Smooth muscle cell (in vitro differentiated cells): ENCODE measurements at regions not wholly inside any gene's neighbourhood (a gene's known extent, or its start where the extent isn't known, plus 50 kb on each side); places are given as distances from the start of the nearest gene placed in this dataset.

ENCODE experiments used
- DNase-seq: peaks from one replicate; lab custom pipeline; 2025; ENCODE audit not compliant: unreplicated experiment; lab: John Stamatoyannopoulos, UW
- H2AFZ ChIP-seq: fragments of 200-600 bp; sonication (generic); 2 replicates; pipeline ENCODE4 v1.6.0; 2016; ENCODE audit warnings: antibody characterized with exemption, low read depth, mild to moderate bottlenecking
- H3F3A ChIP-seq: fragments of 200-600 bp; sonication (generic); 2 replicates; pipeline ENCODE4 v1.6.0; 2017; ENCODE audit warnings: antibody characterized with exemption, low read depth
- H3K27ac ChIP-seq: fragments of 200-600 bp; sonication (generic); 2 replicates; pipeline ENCODE4 v1.5.1; 2016; ENCODE audit warnings: low read depth, mild to moderate bottlenecking
- H3K27me3 ChIP-seq: fragments of 200-600 bp; sonication (generic); 2 replicates; pipeline ENCODE4 v1.6.1; 2016; ENCODE audit warnings: low read depth, mild to moderate bottlenecking
- H3K36me3 ChIP-seq: fragments of 200-600 bp; sonication (generic); 2 replicates; pipeline ENCODE4 v1.5.1; 2016; ENCODE audit warnings: low read depth
- H3K4me1 ChIP-seq: fragments of 200-600 bp; sonication (generic); 2 replicates; pipeline ENCODE4 v1.5.1; 2016; ENCODE audit warnings: low read depth
- H3K4me2 ChIP-seq: fragments of 200-600 bp; sonication (generic); 2 replicates; pipeline ENCODE4 v1.6.0; 2016; ENCODE audit warnings: mild to moderate bottlenecking
- H3K4me3 ChIP-seq: fragments of 200-600 bp; sonication (generic); 2 replicates; pipeline ENCODE4 v1.5.1; 2016; ENCODE audit warnings: mild to moderate bottlenecking
- H3K79me2 ChIP-seq: fragments of 200-600 bp; sonication (generic); 2 replicates; pipeline ENCODE4 v1.6.0; 2016; ENCODE audit warnings: low read depth, mild to moderate bottlenecking
- H3K9ac ChIP-seq: fragments of 200-600 bp; sonication (generic); 2 replicates; pipeline ENCODE4 v1.6.0; 2016; ENCODE audit warnings: low read depth
- H3K9me3 ChIP-seq: fragments of 200-600 bp; sonication (generic); replicated peaks from 2 replicates; pipeline ENCODE4 v1.5.1; 2016; ENCODE audit warnings: low read depth
- H4K20me1 ChIP-seq: fragments of 200-600 bp; sonication (generic); 2 replicates; pipeline ENCODE4 v1.6.0; 2016; ENCODE audit warnings: low read depth
- WGBS: methylation state at CpG from one replicate; pipeline ENCODE4 v1.1.7; 2016; ENCODE audit warnings: low lambda C conversion rate; 5-methylcytosine and 5-hydroxymethylcytosine counted together
- TF ChIP-seq, protein P1 (sequence below): fragments of 200-600 bp; sonication (generic); IDR thresholded peaks from 2 replicates; pipeline ENCODE4 v1.5.1; 2017; ENCODE audit warnings: borderline replicate concordance, mild to moderate bottlenecking, antibody characterized with exemption; ENCODE audit not compliant: insufficient read depth, poor library complexity, severe bottlenecking

DNA sequence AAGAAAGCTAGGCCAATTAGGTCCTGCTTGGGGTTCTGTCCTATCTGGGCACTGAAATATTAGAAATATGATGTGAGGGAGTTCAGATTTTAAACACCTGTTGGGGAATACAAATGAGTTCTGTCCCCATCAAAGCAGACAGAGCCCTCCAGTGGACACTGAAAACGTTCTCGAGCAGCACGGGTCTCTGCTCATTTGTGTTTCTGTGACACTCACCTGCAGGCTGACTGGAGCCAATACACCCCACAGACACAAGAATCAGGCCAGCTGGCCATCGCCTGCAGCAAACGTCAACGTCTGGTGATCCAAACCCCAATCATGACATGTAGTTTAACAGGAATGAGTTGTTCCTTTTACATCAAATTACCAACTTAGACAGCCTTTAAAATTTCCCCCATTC is 493.4 kb upstream of the TMEM132C start:
- TF ChIP-seq, protein P1, sequence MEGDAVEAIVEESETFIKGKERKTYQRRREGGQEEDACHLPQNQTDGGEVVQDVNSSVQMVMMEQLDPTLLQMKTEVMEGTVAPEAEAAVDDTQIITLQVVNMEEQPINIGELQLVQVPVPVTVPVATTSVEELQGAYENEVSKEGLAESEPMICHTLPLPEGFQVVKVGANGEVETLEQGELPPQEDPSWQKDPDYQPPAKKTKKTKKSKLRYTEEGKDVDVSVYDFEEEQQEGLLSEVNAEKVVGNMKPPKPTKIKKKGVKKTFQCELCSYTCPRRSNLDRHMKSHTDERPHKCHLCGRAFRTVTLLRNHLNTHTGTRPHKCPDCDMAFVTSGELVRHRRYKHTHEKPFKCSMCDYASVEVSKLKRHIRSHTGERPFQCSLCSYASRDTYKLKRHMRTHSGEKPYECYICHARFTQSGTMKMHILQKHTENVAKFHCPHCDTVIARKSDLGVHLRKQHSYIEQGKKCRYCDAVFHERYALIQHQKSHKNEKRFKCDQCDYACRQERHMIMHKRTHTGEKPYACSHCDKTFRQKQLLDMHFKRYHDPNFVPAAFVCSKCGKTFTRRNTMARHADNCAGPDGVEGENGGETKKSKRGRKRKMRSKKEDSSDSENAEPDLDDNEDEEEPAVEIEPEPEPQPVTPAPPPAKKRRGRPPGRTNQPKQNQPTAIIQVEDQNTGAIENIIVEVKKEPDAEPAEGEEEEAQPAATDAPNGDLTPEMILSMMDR: no peak
- Histone ChIP-seq H3K4me2 (no peak overlapping the region), H3K27me3 (peaks cover 14% of the 10 kb centered on the region), H3K79me2 (no peaks in the 10 kb centered on the region), H3F3A (no peaks in the 10 kb centered on the region), H3K27ac (no peak overlapping the region), H2AFZ (no peak overlapping the region), H3K4me1 (no peaks in the 10 kb centered on the region), H4K20me1 (no peaks in the 10 kb centered on the region), H3K4me3 (no peak overlapping the region), H3K36me3 (no peaks in the 10 kb centered on the region), H3K9me3 (no peaks in the 10 kb centered on the region), H3K9ac (no peak overlapping the region)
- no peak for DNase-seq
- 34% methylated on average over 6 of the region's 6 CpGs for WGBS

- Histone ChIP-seq H3K9me3 (no peaks in the 10 kb centered on the region), H3F3A (no peaks in the 10 kb centered on the region), H2AFZ (no peak overlapping the region), H3K27me3 (peaks cover 14% of the 10 kb centered on the region), H3K27ac (no peak overlapping the region), H3K9ac (no peak overlapping the region), H3K4me2 (no peak overlapping the region), H4K20me1 (no peaks in the 10 kb centered on the region), H3K36me3 (no peaks in the 10 kb centered on the region), H3K79me2 (no peaks in the 10 kb centered on the region), H3K4me3 (no peak overlapping the region), H3K4me1 (no peaks in the 10 kb centered on the region)
- DNase-seq: no peak
- WGBS: 71% methylated on average over 5 of the region's 5 CpGs
- TF ChIP-seq, protein P1: no peak
These were observed 492.1 kb upstream of the TMEM132C start for GRCh38 chr12:127774828-127775227.

DNA sequence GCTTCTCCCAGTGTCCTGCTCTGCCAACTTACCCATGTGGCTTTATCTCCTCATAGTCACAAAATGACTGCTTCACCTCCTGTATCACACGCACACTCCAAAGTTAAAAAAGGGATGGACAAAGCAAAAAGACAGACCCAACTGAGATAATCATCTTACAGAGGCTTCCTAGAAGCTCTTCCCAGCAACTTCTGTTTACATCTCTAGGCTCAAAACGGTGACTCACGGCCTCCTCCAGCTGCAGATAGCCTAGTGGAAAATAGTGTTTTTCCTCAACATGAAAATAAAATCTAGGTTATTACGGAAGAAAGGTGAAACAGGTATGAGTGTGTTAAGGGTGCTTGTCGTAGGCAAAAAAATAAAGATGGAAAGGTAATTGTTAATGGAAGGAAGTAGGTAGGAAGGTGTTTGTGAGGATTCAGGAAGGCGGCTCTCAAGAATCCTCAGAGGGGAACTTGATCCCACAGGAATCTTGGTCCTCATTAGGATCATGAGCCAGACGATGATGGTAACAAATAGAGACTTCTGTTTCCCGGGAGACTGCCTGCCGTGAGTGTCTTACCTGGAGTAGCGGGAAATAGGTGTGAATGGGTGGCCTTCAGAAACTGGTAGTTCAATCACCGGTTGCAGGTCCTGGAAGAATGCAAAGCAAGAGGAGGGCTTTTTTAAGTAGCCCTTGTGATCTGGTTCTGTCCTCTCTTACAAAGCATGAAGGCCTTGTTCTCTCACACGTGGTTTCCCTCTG is 487.5 kb upstream of the TMEM132C start:
- Histone ChIP-seq H3K4me1 (no peaks in the 10 kb centered on the region), H3K27me3 (no peaks in the 10 kb centered on the region), H2AFZ (no peak overlapping the region), H4K20me1 (no peaks in the 10 kb centered on the region), H3F3A (no peaks in the 10 kb centered on the region), H3K27ac (no peak overlapping the region), H3K79me2 (no peaks in the 10 kb centered on the region), H3K4me3 (no peak overlapping the region), H3K9me3 (no peaks in the 10 kb centered on the region), H3K4me2 (no peak overlapping the region), H3K9ac (no peak overlapping the region), H3K36me3 (no peaks in the 10 kb centered on the region)
- WGBS: 53% methylated on average over 12 of the region's 12 CpGs
- TF ChIP-seq, protein P1: no peak
- DNase-seq: no peak

- Histone ChIP-seq H3K9me3 (no peaks in the 10 kb centered on the region), H3K4me3 (no peak overlapping the region), H3K79me2 (no peaks in the 10 kb centered on the region), H3K36me3 (no peaks in the 10 kb centered on the region), H3K27ac (no peak overlapping the region), H3K4me2 (no peak overlapping the region), H3K9ac (no peak overlapping the region), H3K27me3 (no peaks in the 10 kb centered on the region), H3K4me1 (no peaks in the 10 kb centered on the region), H2AFZ (no peak overlapping the region), H3F3A (no peaks in the 10 kb centered on the region), H4K20me1 (no peaks in the 10 kb centered on the region)
- TF ChIP-seq, protein P1: no peak
- WGBS: 62% methylated on average over 6 of the region's 6 CpGs
- no peak for DNase-seq
These were observed 486.1 kb upstream of the TMEM132C start for GRCh38 chr12:127780881-127781280.
